IMR-90 (cell line): ENCODE measurements at regions not wholly inside any gene's neighbourhood (a gene's known extent, or its start where the extent isn't known, plus 50 kb on each side); places are given as distances from the start of the nearest gene placed in this dataset.
"Not testable (repeated sequence)": the region's sequence is repeated elsewhere in the genome, so short reads cannot be mapped to it uniquely, and the experiment has no call there.

ENCODE experiments used
- BHLHE40 ChIP-seq: fragments of 150-350 bp; IDR thresholded peaks from 2 replicates; pipeline ENCODE4 v1.6.1; 2016; ENCODE audit warnings: mild to moderate bottlenecking, low read depth, low read length
- MXI1 ChIP-seq: IDR thresholded peaks from 2 replicates; pipeline ENCODE4 v1.6.1; 2012; ENCODE audit warnings: low read depth, mild to moderate bottlenecking, low read length, moderate library complexity, borderline replicate concordance
- POLR2A ChIP-seq: IDR thresholded peaks from 2 replicates; pipeline ENCODE4 v1.6.1; 2012; ENCODE audit warnings: mild to moderate bottlenecking, low read depth, low read length
- RAD21 ChIP-seq: IDR thresholded peaks from 2 replicates; pipeline ENCODE4 v1.6.1; 2012; ENCODE audit warnings: low read length, improper control_type of control experiment
- RCOR1 ChIP-seq: IDR thresholded peaks from 2 replicates; pipeline ENCODE4 v1.6.1; 2012; ENCODE audit warnings: mild to moderate bottlenecking, low read length, improper control_type of control experiment; ENCODE audit not compliant: insufficient replicate concordance
- TF ChIP-seq, protein P1 (sequence below): conservative IDR thresholded peaks from 2 replicates; pipeline ENCODE4 v1.5.1; 2012; ENCODE audit warnings: mild to moderate bottlenecking, low read depth, low read length, improper control_type of control experiment

DNA sequence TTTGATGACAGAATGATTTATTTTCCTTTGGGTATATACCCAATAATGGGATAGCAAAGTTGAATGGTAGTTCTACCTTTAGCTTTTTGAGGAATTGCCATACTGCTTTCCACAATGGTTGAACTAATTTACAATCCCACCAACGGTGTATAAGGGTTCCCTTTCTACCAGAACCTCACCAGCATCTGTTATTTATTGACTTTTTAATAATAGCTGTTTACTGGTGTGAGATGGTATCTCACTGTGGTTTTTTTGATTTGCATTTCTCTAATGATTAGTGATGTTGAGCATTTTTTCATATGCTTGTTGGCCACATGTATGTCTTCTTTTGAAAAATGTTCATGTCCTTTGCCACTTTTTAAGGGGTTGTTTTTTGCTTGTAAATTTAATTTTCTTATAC is 370.3 kb upstream of the SYNCRIP start:
- not testable (repeated sequence) for TF ChIP-seq MXI1, POLR2A, RAD21, BHLHE40, RCOR1
- TF ChIP-seq, protein P1, sequence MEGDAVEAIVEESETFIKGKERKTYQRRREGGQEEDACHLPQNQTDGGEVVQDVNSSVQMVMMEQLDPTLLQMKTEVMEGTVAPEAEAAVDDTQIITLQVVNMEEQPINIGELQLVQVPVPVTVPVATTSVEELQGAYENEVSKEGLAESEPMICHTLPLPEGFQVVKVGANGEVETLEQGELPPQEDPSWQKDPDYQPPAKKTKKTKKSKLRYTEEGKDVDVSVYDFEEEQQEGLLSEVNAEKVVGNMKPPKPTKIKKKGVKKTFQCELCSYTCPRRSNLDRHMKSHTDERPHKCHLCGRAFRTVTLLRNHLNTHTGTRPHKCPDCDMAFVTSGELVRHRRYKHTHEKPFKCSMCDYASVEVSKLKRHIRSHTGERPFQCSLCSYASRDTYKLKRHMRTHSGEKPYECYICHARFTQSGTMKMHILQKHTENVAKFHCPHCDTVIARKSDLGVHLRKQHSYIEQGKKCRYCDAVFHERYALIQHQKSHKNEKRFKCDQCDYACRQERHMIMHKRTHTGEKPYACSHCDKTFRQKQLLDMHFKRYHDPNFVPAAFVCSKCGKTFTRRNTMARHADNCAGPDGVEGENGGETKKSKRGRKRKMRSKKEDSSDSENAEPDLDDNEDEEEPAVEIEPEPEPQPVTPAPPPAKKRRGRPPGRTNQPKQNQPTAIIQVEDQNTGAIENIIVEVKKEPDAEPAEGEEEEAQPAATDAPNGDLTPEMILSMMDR = not testable (repeated sequence)
